SK-MEL-5 (cell line): ENCODE measurements at regions not wholly inside any gene's neighbourhood (a gene's known extent, or its start where the extent isn't known, plus 50 kb on each side); places are given as distances from the start of the nearest gene placed in this dataset.
A peak's percentile ranks its signal among the peaks of the same experiment; 100 is the strongest.

Source experiments
- DNase-seq: peaks from one replicate; pipeline ENCODE4 v3.0.0-alpha.2; 2016; ENCODE audit warnings: low read depth, low spot score
- in situ Hi-C: cut with HindIII; loops from 2 replicates; pipeline ENCODE4 v1.10.0; 2016; ENCODE audit warnings: low sequenced_read_pairs, high pct_unique_total_duplicates, low pct_unique_long_range_greater_than_20kb

DNA sequence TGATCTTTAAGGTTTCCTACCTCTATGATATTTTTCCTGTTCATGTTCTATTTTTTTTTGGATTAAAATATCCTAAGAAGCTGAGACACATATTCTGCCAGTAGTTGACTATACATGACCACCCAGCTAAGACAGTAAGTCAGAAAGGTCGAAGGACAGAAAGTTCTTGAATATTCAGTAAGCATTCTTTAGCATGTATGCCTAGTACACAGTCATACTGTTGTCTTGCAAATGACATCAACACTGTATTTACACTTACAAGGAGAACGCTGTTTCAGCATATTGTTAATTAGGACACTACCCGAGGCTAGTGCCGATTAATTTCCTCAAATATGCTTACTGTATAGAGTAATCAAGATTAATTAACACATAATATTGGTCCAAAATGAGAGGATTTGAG is 300.6 kb downstream of the STIM2 start:
- in situ Hi-C loops, result no loop called here

DNA sequence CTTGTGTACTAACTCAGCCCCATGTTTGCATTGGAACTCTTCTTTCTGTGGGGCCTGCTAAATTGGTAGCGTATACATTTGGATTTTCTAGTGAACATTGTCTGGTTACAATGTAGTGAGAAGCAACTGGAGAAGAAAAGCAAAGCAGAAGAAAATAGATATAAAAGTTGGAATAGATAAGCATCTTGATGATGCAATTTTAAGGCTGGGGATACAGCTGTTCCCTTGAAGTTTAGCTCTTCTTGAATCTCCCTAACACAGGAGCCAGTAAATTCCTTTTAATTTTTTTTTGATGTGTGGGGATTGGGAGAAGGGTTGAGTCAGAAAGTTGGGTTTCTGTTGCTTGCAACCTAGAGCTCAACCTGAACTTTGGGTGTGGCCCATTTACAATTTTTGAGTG is 308.1 kb downstream of the STIM2 start:
- no peak for DNase-seq
- in situ Hi-C loops, result no loop called here

More for the DNA sequence above, 300.6 kb downstream of the STIM2 start:
- DNase-seq, result no peak

DNA sequence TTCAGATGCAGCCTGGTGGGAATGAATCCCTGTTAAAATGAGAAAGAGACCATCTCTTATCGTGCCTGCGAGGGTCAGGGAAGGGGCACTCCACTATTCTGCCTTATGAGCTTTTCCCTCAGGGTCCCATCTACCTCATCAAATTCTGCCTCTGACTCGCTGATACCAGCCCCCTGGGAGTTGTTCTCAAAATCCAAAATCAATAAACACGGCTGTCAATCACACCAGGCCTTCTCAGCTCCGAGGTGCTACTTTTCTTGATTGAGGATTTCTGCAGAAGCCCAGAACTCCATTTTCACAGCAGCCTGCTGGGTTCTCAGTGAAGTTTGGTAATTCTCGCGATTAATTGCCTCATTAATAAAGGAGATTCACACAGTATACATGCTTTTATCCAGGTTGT is 312.6 kb downstream of the STIM2 start:
- in situ Hi-C loops, result no loop called here
- no peak for DNase-seq

DNA sequence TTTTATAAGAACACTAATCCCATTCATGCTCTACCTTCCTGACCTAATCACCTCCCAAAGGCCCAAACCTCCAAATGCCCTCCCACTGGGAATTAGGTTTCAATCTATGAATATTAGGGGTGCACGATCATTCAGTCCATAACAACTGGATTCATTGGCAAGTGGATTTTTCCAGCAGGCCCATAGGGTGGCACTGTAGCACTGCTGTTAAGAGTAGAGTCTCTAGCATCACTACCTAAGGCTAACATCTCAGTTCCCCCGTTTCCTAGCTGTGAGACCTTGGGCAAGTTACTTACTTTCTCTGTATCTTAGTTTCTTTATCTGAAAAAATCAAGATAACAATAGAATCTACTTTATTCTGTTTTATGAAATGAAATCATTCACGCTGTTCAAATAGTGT is 315.8 kb downstream of the STIM2 start:
- in situ Hi-C loops, result no loop called here
- DNase-seq, result peak; percentile 69

DNA sequence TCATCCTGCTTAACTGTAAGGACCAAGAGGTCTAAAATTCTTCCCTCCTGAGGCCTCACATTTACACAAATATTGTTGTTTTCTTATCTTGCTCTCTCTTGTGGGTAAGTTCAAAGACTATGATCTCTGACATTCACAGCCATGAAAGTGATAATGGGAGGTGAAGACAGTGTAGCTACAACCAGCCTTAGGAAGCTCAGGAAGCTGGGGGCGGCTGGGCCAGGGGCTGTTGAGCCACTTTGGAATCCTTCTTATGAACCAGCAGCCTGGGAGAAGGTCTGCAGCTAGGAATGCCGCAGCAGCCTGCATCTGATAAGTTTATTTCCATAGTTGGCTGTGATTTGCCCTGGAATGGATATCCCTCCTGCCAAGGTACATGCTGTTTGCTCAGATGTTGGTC is 316.2 kb downstream of the STIM2 start:
- in situ Hi-C loops, result no loop called here
- no peak for DNase-seq

DNA sequence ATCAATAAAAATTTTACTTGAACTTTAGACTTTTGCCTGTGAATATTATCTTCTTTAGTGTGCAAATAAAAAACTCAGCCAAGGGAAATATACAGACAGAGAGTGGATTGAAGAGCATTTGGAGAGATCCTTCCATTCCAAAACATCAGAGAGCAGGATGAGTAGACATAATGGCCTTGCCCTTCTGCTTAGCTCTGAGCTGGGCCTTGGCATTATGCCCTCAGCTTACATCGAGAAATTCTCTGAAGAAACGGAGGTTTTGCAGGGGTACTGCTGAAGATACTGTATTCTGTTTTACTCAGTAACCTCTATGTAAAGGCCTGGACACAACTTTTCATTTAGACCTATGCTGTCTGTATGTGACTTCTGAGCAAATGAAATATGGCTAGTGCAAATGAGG is 317.4 kb downstream of the STIM2 start:
- DNase-seq, result no peak
- in situ Hi-C loops, result no loop called here

DNA sequence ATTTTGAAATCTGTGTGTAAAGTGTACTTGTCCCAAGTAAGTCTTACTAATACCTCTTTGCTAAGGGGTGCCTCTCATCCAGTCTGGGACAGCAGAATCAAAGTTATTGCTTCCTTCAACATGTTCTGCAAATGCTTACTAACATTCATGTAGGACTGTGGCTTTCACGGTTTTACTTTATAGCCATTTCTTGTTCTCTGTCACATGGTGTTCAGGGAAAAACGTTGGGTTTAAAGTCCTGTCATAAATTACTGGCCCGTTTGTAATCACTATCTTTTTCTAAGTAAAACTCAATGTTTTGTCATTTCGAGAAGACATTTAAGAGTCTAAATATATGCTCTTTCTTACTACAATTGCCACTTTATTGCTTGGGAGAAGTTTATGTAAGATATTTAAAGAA is 321.1 kb downstream of the STIM2 start:
- no peak for DNase-seq
- in situ Hi-C loops, result no loop called here

DNA sequence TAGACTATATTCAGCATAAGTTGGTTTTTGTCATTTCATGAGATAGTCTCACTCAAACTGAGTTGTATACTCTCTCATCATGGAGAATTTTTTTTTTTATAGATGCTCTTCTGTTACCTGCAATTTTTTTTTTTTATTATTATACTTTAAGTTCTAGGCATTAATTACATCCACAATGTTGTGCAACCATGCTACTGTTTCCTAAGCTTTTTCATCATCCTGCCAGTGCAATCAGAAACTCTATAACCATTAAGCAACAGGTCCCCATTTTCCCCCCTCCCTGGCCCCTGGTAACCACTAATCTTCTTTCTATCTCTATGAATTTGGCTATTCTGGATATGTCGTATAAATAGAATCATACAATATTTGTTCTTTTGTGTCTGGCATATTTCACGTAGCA is 321.6 kb downstream of the STIM2 start:
- no peak for DNase-seq
- in situ Hi-C loops, result no loop called here

DNA sequence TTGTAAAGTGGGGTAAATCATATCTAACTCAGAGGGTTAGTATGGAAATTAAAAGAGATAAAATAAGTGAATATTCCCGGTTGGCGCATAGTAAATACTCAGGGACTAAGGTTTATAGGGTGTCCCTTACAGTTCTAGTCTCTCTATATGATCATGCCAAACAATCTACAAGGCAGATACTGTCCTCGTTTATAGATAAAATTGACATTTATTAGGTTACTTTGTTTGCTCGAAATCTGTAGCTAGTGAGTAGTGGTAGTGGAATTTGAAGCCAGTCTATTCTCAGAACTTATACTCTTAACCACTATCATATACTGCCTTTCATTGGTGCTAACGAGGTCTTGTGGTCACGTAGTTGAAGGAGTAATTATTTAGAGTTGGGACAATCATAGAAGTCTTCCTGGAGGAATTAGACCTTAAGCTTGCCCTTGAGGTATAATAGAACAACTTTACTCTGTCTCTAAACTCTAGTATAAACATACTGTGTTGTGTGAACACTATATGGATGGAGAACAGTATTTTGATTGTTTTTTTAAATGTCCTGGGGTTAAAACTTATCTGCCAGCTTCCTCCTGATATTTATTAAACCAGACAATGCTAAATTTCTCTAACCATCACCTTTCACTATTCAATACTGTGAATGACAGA is 324.0 kb downstream of the STIM2 start:
- in situ Hi-C loops, result no loop called here
- peak; percentile 89 for DNase-seq

DNA sequence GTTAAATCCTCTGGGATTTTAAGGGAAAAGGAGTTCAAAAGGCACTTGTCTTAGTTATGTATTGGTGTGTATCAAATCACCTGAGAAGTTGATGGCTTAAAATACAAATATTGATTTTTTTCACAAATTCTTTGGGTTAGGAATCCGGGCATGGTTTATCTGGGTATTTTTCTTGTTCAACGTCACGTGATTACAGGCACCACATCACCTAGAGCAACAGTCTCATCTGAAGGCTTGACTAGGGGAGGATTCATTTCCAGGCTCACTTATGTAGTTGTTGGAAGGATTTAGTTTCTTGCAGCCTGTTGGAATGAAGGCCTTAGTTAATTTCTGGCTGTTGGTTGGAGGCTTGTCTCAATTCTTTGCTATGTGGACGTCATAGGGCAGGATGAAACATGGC is 326.1 kb downstream of the STIM2 start:
- no peak for DNase-seq
- in situ Hi-C loops, result no loop called here

DNA sequence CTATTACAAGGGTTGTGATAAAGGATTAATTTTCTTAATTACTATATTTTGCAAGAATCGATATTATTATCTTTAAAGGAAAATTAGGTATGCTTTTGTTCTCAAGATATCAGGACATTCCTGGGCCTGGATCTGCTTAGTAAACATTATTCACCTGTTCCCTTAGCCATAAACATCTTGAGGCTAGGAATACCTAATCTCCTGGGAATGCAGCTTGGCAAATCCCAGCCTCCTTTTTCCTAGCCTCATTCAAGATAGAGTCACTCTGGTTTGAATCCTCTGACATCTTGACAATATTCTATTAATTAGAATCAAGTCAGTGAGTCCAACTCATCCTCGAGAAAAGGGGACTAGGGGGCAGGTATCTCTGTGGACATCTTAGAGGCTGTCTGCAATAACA is 327.1 kb downstream of the STIM2 start:
- DNase-seq, result no peak
- in situ Hi-C loops, result no loop called here

DNA sequence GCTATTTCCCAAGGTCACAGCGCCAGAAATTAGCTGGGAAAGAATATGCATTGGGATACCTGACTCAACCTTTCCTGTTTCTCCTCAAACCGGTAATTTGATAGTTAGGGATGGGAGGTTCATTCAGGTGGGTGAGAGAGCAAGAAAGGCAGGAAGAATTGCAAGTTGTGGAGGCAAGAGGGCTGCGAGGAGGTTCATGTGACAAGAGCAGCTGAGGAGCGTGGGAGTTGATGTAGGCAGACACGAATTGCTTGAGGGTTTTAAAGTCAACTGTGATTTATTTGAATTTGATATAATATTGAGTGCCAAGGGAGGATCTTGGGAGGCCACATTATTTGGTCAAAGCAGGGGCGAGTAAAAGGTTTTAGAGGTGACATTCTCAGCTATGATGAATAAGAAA is 329.0 kb downstream of the STIM2 start:
- in situ Hi-C loops, result no loop called here
- DNase-seq, result no peak

DNA sequence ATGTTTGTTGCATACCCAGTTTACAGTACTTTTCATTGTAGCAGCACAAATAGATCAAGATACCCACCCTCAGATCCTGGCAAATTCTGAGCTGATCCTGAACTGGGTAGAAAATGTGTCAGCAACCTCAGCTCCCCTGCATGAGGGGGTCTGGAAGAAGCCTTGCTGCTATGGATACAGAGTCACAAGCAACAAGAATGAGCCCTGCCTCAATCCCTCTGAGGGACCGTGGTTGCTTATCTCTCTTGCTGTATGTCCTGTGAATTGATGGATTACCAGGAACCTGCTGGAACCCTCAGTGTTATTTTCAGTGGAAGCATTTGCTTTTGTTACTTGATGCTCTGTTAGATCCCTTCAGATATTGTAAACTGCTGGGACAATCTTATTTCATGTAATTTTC is 331.0 kb downstream of the STIM2 start:
- no peak for DNase-seq
- in situ Hi-C loops, result no loop called here

DNA sequence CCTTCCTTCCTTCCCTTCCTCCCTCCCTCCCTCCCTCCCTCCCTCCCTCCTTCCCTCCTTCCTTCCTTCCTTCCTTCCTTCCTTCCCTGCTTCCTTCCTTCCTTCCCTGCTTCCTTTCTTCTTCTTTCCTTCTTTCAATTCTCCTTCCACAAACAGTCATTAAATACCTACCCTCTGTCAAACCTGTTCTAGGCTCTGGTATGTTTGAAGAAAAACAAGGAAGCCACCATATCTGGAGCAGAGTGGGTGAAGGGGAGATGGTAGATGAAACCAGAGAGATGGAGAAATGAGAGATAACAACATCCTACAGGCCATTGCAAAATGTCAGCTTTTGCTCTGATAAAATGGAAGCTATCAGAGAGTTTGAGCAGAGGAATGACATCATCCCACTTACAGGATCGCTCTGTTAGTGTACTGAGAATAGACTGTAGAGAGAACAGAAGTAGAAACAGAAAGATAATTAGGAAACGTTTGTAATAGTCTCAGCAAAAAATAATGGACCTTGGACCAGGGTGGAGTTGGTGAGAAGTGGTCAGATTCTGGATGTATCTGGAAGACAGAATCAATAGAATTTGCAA is 334.0 kb downstream of the STIM2 start:
- in situ Hi-C loops, result no loop called here
- DNase-seq, result no peak

DNA sequence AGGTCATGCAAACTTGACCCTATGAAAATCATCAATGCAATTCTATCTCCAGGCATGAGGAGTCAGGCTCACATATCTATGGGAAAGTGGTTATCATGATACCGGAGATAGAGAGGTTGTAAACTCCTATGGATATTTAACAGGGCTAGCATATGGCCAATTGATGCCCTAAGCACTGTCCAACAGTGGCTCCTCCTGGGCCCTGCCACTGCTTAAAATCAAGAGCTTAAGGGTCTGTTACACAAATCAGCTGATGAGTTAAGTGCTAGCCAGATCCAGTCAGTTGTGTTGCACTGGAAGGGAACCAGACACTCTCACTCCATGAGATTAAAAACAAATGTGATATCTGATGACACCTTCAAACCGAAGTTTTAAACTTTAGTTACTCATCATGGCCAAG is 337.6 kb downstream of the STIM2 start:
- in situ Hi-C loops, result no loop called here
- DNase-seq, result no peak

DNA sequence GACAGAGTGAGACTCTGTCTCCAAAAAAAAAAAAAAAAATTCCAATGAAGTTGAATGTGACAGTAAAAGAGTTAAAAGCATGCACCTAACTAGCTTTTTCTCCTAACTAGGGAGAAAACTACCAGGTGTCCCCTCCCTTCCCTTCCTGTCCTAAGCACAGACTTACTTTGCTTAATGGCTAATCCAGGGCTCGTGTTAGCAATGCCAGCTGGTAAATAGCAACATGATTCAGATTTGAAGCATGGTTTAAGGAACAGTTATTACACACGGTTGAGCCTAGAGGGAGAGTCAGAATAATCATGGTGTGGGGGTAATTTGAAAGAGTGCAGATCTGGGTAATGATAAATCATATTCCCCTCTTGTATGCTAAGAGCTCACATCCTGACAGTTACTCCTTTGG is 338.3 kb downstream of the STIM2 start:
- DNase-seq, result no peak
- in situ Hi-C loops, result no loop called here

DNA sequence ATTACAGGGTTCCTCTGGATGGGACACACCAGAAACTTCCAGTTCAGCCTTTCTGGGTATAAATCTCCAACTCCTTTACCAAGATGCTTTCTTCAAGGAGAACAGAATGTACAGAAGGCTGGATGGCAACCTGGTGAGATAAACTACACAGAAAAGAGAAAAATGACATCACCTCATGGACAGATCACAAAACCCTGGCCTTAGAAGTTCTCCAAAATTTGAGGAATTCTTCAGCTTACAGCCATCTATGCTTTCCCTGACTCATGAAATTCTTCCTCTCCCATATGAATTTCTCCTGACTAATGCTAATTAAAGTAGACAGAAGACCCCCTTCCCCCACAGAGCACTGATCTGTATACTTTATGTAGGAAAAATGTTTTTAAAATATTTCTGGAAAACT is 345.4 kb downstream of the STIM2 start:
- in situ Hi-C loops, result no loop called here

DNA sequence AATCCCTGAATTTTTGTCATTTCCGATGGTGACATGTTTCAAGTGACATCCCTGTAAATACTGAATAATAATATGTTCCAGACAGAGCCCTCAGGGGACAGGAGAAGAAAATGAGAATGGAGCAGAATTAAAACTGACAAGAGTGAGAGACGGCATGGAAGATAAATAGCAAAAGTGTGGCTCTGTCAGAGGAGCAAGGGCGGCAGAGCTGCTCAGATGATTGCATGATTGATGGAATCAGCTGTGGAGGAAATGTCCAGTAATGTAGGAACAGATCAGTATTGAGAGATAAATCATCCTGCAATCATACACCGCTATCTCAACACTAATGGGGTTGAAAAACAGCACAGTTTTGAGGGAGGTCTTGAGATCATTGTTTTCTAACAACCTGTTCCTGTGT is 350.3 kb downstream of the STIM2 start:
- in situ Hi-C loops, result no loop called here
- DNase-seq, result no peak

More for the DNA sequence above, 345.4 kb downstream of the STIM2 start:
- no peak for DNase-seq

DNA sequence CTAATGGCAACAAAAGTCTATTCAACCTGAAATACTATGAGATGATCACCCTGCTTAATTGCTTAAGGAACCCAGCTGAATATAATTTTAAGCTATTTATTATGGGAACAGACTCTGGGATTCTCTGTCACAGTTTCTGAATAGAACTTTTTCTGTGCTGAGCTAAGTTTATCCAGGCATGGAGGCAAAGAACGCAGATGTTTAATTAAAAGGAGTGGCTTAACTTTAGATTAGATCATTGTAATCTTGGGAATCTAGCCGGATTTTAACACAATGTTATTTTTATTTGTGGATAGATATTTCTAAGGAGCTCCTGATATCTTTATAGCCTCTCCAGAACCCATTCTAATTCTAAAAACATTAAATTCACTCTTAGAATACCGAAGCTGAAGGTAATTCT is 353.4 kb downstream of the STIM2 start:
- in situ Hi-C loops, result no loop called here
- no peak for DNase-seq
